ENCODE measurements at regions not wholly inside any gene's neighbourhood (a gene's known extent, or its start where the extent isn't known, plus 50 kb on each side); places are given as distances from the start of the nearest gene placed in this dataset.

- Histone ChIP-seq H3K27me3 (ENCODE audit: control insufficient read depth, insufficient read depth) (no peaks in the 10 kb centered on the region), H3K27ac (ENCODE audit: low read length) (no peak overlapping the region), H3K4me3 (ENCODE audit: low read length) (no peak overlapping the region), H3K9me3 (ENCODE audit: control insufficient read depth, low read length) (no peaks in the 10 kb centered on the region), H3K4me1 (ENCODE audit: control insufficient read depth, insufficient read depth, low read length) (no peaks in the 10 kb centered on the region)
- ATAC-seq (peak; percentile 55), DNase-seq (no peak)
- intact Hi-C loops (cut with DNase I): no loop called here
- WGBS: 44% methylated on average over 5 of the region's 5 CpGs
Measured at GRCh38 chr5:67363180-67363709, 166.6 kb upstream of the CD180 start.

GRCh38 chr5:67361932-67362729, 165.5 kb upstream of the CD180 start:
- Histone ChIP-seq H3K27ac (ENCODE audit: low read length) (no peak overlapping the region), H3K9me3 (ENCODE audit: control insufficient read depth, low read length) (no peaks in the 10 kb centered on the region), H3K4me1 (ENCODE audit: control insufficient read depth, insufficient read depth, low read length) (no peaks in the 10 kb centered on the region), H3K27me3 (ENCODE audit: control insufficient read depth, insufficient read depth) (no peaks in the 10 kb centered on the region), H3K4me3 (ENCODE audit: low read length) (no peak overlapping the region)
- whole genome bisulfite sequencing: 74% methylated on average over 6 of the region's 6 CpGs
- intact Hi-C loops (cut with DNase I): no loop called here
- peak in 1 of 2 donors; percentile 56 for ATAC-seq
- DNase-seq: no peak

GRCh38 chr5:67360047-67360446, 163.4 kb upstream of the CD180 start:
- DNase-seq: no peak
- no peak for ATAC-seq
- no peak overlapping the region for H3K4me3 ChIP-seq (ENCODE audit: low read length)
- no peaks in the 10 kb centered on the region for H3K9me3 ChIP-seq (ENCODE audit: control insufficient read depth, low read length)
- H3K4me1 ChIP-seq (ENCODE audit: control insufficient read depth, insufficient read depth, low read length): no peaks in the 10 kb centered on the region
- 57% methylated on average over 3 of the region's 3 CpGs for WGBS
- no peaks in the 10 kb centered on the region for H3K27me3 ChIP-seq (ENCODE audit: control insufficient read depth, insufficient read depth)
- intact Hi-C loops (cut with DNase I): no loop called here
- no peak overlapping the region for H3K27ac ChIP-seq (ENCODE audit: low read length)

GRCh38 chr5:67358186-67358585, 161.6 kb upstream of the CD180 start:
- Histone ChIP-seq H3K27ac (ENCODE audit: low read length) (no peak overlapping the region), H3K9me3 (ENCODE audit: control insufficient read depth, low read length) (no peaks in the 10 kb centered on the region), H3K27me3 (ENCODE audit: control insufficient read depth, insufficient read depth) (no peaks in the 10 kb centered on the region), H3K4me3 (ENCODE audit: low read length) (no peak overlapping the region), H3K4me1 (ENCODE audit: control insufficient read depth, insufficient read depth, low read length) (no peaks in the 10 kb centered on the region)
- DNase-seq: no peak
- ATAC-seq: no peak
- intact Hi-C loops (cut with DNase I): no loop called here

- H3K27me3 ChIP-seq (ENCODE audit: control insufficient read depth, insufficient read depth): no peaks in the 10 kb centered on the region
- no peak overlapping the region for H3K4me3 ChIP-seq (ENCODE audit: low read length)
- ATAC-seq (no peak), DNase-seq (no peak)
- no peaks in the 10 kb centered on the region for H3K9me3 ChIP-seq (ENCODE audit: control insufficient read depth, low read length)
- H3K4me1 ChIP-seq (ENCODE audit: control insufficient read depth, insufficient read depth, low read length): no peaks in the 10 kb centered on the region
- 91% methylated on average over 6 of the region's 6 CpGs for WGBS
- no peak overlapping the region for H3K27ac ChIP-seq (ENCODE audit: low read length)
- intact Hi-C loops (cut with DNase I): no loop called here
Measured at GRCh38 chr5:67355120-67355713, 158.6 kb upstream of the CD180 start.

GRCh38 chr5:67353500-67354450, 157.2 kb upstream of the CD180 start:
- Histone ChIP-seq H3K9me3 (ENCODE audit: control insufficient read depth, low read length) (no peaks in the 10 kb centered on the region), H3K27me3 (ENCODE audit: control insufficient read depth, insufficient read depth) (no peaks in the 10 kb centered on the region), H3K27ac (ENCODE audit: low read length) (no peak overlapping the region), H3K4me3 (ENCODE audit: low read length) (no peak overlapping the region), H3K4me1 (ENCODE audit: control insufficient read depth, insufficient read depth, low read length) (no peaks in the 10 kb centered on the region)
- DNase-seq (peak in 1 of 3 donors; percentile 37), ATAC-seq (peak in 1 of 2 donors; percentile 53)
- 53% methylated on average over 10 of the region's 10 CpGs for whole genome bisulfite sequencing
- intact Hi-C loops (cut with DNase I): no loop called here

GRCh38 chr5:67350618-67351201, 154.1 kb upstream of the CD180 start:
- DNase-seq (peak in 1 of 3 donors; percentile 67), ATAC-seq (peak; percentile 31 to 77)
- intact Hi-C loops (cut with DNase I): no loop called here
- WGBS: 50% methylated on average over 12 of the region's 12 CpGs
- H3K4me3 ChIP-seq (ENCODE audit: low read length): no peak overlapping the region
- no peaks in the 10 kb centered on the region for H3K27me3 ChIP-seq (ENCODE audit: control insufficient read depth, insufficient read depth)
- no peak overlapping the region for H3K27ac ChIP-seq (ENCODE audit: low read length)
- H3K4me1 ChIP-seq (ENCODE audit: control insufficient read depth, insufficient read depth, low read length): no peaks in the 10 kb centered on the region
- no peaks in the 10 kb centered on the region for H3K9me3 ChIP-seq (ENCODE audit: control insufficient read depth, low read length)

- no peak overlapping the region for H3K27ac ChIP-seq (ENCODE audit: low read length)
- no peaks in the 10 kb centered on the region for H3K27me3 ChIP-seq (ENCODE audit: control insufficient read depth, insufficient read depth)
- H3K4me3 ChIP-seq (ENCODE audit: low read length): no peak overlapping the region
- ATAC-seq: peak; percentile 57
- WGBS: 53% methylated on average over 5 of the region's 5 CpGs
- no peaks in the 10 kb centered on the region for H3K4me1 ChIP-seq (ENCODE audit: control insufficient read depth, insufficient read depth, low read length)
- intact Hi-C loops (cut with DNase I): no loop called here
- no peaks in the 10 kb centered on the region for H3K9me3 ChIP-seq (ENCODE audit: control insufficient read depth, low read length)
- peak in 1 of 3 donors; percentile 26 for DNase-seq
Measured at GRCh38 chr5:67350185-67350584, 153.6 kb upstream of the CD180 start.

- DNase-seq (no peak), ATAC-seq (no peak)
- Histone ChIP-seq H3K27ac (ENCODE audit: low read length) (no peak overlapping the region), H3K9me3 (ENCODE audit: control insufficient read depth, low read length) (no peaks in the 10 kb centered on the region), H3K27me3 (ENCODE audit: control insufficient read depth, insufficient read depth) (no peaks in the 10 kb centered on the region), H3K4me3 (ENCODE audit: low read length) (no peak overlapping the region), H3K4me1 (ENCODE audit: control insufficient read depth, insufficient read depth, low read length) (no peaks in the 10 kb centered on the region)
- intact Hi-C loops (cut with DNase I): no loop called here
Measured at GRCh38 chr5:67347821-67348220, 151.2 kb upstream of the CD180 start.

- no peaks in the 10 kb centered on the region for H3K4me1 ChIP-seq (ENCODE audit: control insufficient read depth, insufficient read depth, low read length)
- H3K27ac ChIP-seq (ENCODE audit: low read length): no peak overlapping the region
- no peak for DNase-seq
- no peaks in the 10 kb centered on the region for H3K9me3 ChIP-seq (ENCODE audit: control insufficient read depth, low read length)
- no peak overlapping the region for H3K4me3 ChIP-seq (ENCODE audit: low read length)
- ATAC-seq: no peak
- intact Hi-C loops (cut with DNase I): no loop called here
- WGBS: 78% methylated on average over 2 of the region's 2 CpGs
- H3K27me3 ChIP-seq (ENCODE audit: control insufficient read depth, insufficient read depth): no peaks in the 10 kb centered on the region
Measured at GRCh38 chr5:67346611-67347010, 150.0 kb upstream of the CD180 start.

All from right cardiac atrium (tissue), 5 donors.